Kidney (tissue), 13 donors: ENCODE measurements at regions not wholly inside any gene's neighbourhood (a gene's known extent, or its start where the extent isn't known, plus 50 kb on each side); places are given as distances from the start of the nearest gene placed in this dataset.

ENCODE experiments used
- DNase-seq, 5 donors: peaks; one replicate each; pipeline ENCODE4 v3.0.0-alpha.2; 2013 to 2020
- FAIRE-seq: peaks from 2 replicates; lab custom pipeline; 2012; peaks lifted over from hg19 to GRCh38; lab: Jason Lieb, UNC
- H3K27ac ChIP-seq, 2 donors: one replicate each; pipeline ENCODE4 v1.7.0; 2013; ENCODE audit warnings: low read depth in 2 of 2, low read length in 2 of 2, inconsistent platforms in 1 of 2
- H3K27me3 ChIP-seq: one replicate; pipeline ENCODE4 v1.7.1; 2013; ENCODE audit warnings: low read length, inconsistent platforms; ENCODE audit not compliant: control insufficient read depth, insufficient read depth
- H3K36me3 ChIP-seq, 3 donors: one replicate each; pipeline versions ENCODE4 v1.7.0 to v1.7.1; 2013; ENCODE audit warnings: low read length in 3 of 3, control low read depth in 1 of 3, inconsistent platforms in 1 of 3; ENCODE audit not compliant: insufficient read depth in 3 of 3, control insufficient read depth in 2 of 3
- H3K4me1 ChIP-seq, 3 donors: one replicate each; pipeline versions ENCODE4 v1.7.0 to v1.7.1; 2013; ENCODE audit warnings: low read length in 3 of 3, inconsistent platforms in 1 of 3, low read depth in 1 of 3; ENCODE audit not compliant: control insufficient read depth in 2 of 3, insufficient read depth in 2 of 3
- H3K4me3 ChIP-seq, 3 donors: one replicate each; pipeline versions ENCODE4 v1.7.0 to v1.8.1; 2013; ENCODE audit warnings: low read length in 3 of 3, control low read depth in 1 of 3, inconsistent platforms in 1 of 3
- H3K9ac ChIP-seq, 3 donors: one replicate each; pipeline versions ENCODE4 v1.7.0 to v1.7.1; 2013; ENCODE audit warnings: low read length in 3 of 3, control low read depth in 1 of 3, inconsistent platforms in 1 of 3
- H3K9me3 ChIP-seq, 3 donors: one replicate each; pipeline versions ENCODE4 v1.7.0 to v1.7.1; 2013; ENCODE audit warnings: low read length in 3 of 3, control low read depth in 1 of 3, inconsistent platforms in 1 of 3; ENCODE audit not compliant: control insufficient read depth in 2 of 3, insufficient read depth in 1 of 3
- CTCF ChIP-seq: IDR thresholded peaks from 3 replicates; pipeline ENCODE4 v1.5.1; 2012; ENCODE audit warnings: mild to moderate bottlenecking, moderate library complexity, borderline replicate concordance; ENCODE audit not compliant: insufficient read depth; ENCODE audit errors: extremely low read depth
- intact Hi-C: fragments of 100-400 bp; cut with DNase I; formaldehyde crosslinking; loops from one replicate; pipeline ENCODE4 v1.11.1; 2022
- donor health status: control.
- donor health status: control.
- donor health status: control.
- donor health status: control.
- donor health status: control.
- donor health status: DM: yes; HTN: yes; CAD: no.
- donor health status: Normal renal cell carcinoma (clear cell type).

- DNase-seq (no peak), FAIRE-seq (no peak)
- Histone ChIP-seq H3K36me3 (no peaks in the 10 kb centered on the region), H3K9me3 (no peaks in the 10 kb centered on the region), H3K9ac (no peak overlapping the region), H3K4me3 (no peak overlapping the region), H3K27me3 (no peaks in the 10 kb centered on the region), H3K4me1 (no peaks in the 10 kb centered on the region), H3K27ac (no peak overlapping the region)
- intact Hi-C loops, result no loop called here
- no peak for TF ChIP-seq CTCF
These were observed 61.7 kb upstream of the PPP2R2B start for GRCh38 chr5:146940295-146940694.

- FAIRE-seq (no peak), DNase-seq (no peak)
- TF ChIP-seq CTCF, result no peak
- no peaks in the 10 kb centered on the region for H3K36me3 ChIP-seq
- no peak overlapping the region for H3K9ac ChIP-seq
- H3K4me1 ChIP-seq, result no peaks in the 10 kb centered on the region
- H3K27me3 ChIP-seq, result no peaks in the 10 kb centered on the region
- no peaks in the 10 kb centered on the region for H3K9me3 ChIP-seq
- no peak overlapping the region for H3K4me3 ChIP-seq
- no peak overlapping the region for H3K27ac ChIP-seq
- intact Hi-C loops, result no loop called here
These were observed 65.5 kb upstream of the PPP2R2B start for GRCh38 chr5:146944019-146944418.

GRCh38 chr5:146944764-146945616 lies 66.4 kb upstream of the PPP2R2B start:
- Histone ChIP-seq H3K9ac (no peak overlapping the region), H3K36me3 (no peaks in the 10 kb centered on the region), H3K27ac (no peak overlapping the region), H3K9me3 (no peaks in the 10 kb centered on the region), H3K27me3 (no peaks in the 10 kb centered on the region), H3K4me3 (no peak overlapping the region), H3K4me1 (no peaks in the 10 kb centered on the region)
- TF ChIP-seq CTCF, result no peak
- FAIRE-seq (no peak), DNase-seq (no peak)
- intact Hi-C loops, result no loop called here

GRCh38 chr5:146945617-146946084 lies 67.1 kb upstream of the PPP2R2B start:
- H3K27ac ChIP-seq, result no peak overlapping the region
- H3K9ac ChIP-seq, result no peak overlapping the region
- no peaks in the 10 kb centered on the region for H3K27me3 ChIP-seq
- H3K4me3 ChIP-seq, result no peak overlapping the region
- no peak for TF ChIP-seq CTCF
- intact Hi-C loops, result no loop called here
- H3K36me3 ChIP-seq, result no peaks in the 10 kb centered on the region
- no peaks in the 10 kb centered on the region for H3K9me3 ChIP-seq
- no peaks in the 10 kb centered on the region for H3K4me1 ChIP-seq
- DNase-seq, result no peak
- no peak for FAIRE-seq
